Colonic mucosa (tissue), 4 donors: ENCODE measurements at regions not wholly inside any gene's neighbourhood (a gene's known extent, or its start where the extent isn't known, plus 50 kb on each side); places are given as distances from the start of the nearest gene placed in this dataset.
"Not testable (repeated sequence)": the region's sequence is repeated elsewhere in the genome, so short reads cannot be mapped to it uniquely, and the experiment has no call there.

ENCODE experiments used
- DNase-seq: peaks from one replicate; pipeline ENCODE4 v3.0.0-alpha.2; 2020
- H3K27ac ChIP-seq: fragments of 200-600 bp; one replicate; pipeline ENCODE4 v1.8.0; 2021
- H3K27me3 ChIP-seq: fragments of 200-600 bp; one replicate; pipeline ENCODE4 v1.8.0; 2021
- H3K36me3 ChIP-seq: fragments of 200-600 bp; one replicate; pipeline ENCODE4 v1.8.0; 2021
- H3K4me1 ChIP-seq: fragments of 200-600 bp; one replicate; pipeline ENCODE4 v1.8.0; 2021; ENCODE audit warnings: mild to moderate bottlenecking
- H3K4me3 ChIP-seq: fragments of 200-600 bp; one replicate; pipeline ENCODE4 v1.8.0; 2021
- H3K9ac ChIP-seq, 2 donors: one replicate each; pipeline ENCODE4 v1.7.0; 2013; ENCODE audit warnings: control low read depth in 2 of 2, low read depth in 2 of 2, low read length in 2 of 2
- H3K9me3 ChIP-seq: fragments of 200-600 bp; one replicate; pipeline ENCODE4 v1.8.0; 2021
- CTCF ChIP-seq: fragments of 200-600 bp; IDR thresholded peaks from one replicate; pipeline ENCODE4 v1.8.0; 2022; ENCODE audit warnings: antibody characterized with exemption, mild to moderate bottlenecking
- intact Hi-C: fragments of 100-400 bp; cut with DNase I; formaldehyde crosslinking; loops from one replicate; pipeline ENCODE4 v1.14.1; 2022
- donor health status: healthy.
- donor health status: DM: no; HTN: no; CAD: no.
- donor health status: DM: no; HTN: no; CAD: no.

GRCh38 chr6:137712587-137712986, 154.5 kb upstream of the TNFAIP3 start:
- no peak for DNase-seq
- H3K4me3 ChIP-seq: no peak overlapping the region
- no peaks in the 10 kb centered on the region for H3K36me3 ChIP-seq
- no peak overlapping the region for H3K27ac ChIP-seq
- peaks cover 8% of the 10 kb centered on the region for H3K4me1 ChIP-seq
- H3K27me3 ChIP-seq: no peaks in the 10 kb centered on the region
- no peaks in the 10 kb centered on the region for H3K9me3 ChIP-seq
- TF ChIP-seq CTCF: no peak
- no peak overlapping the region for H3K9ac ChIP-seq
- intact Hi-C loops: no loop called here

GRCh38 chr6:137715589-137716045, 151.4 kb upstream of the TNFAIP3 start:
- TF ChIP-seq CTCF: no peak
- no peak for DNase-seq
- Histone ChIP-seq H3K4me1 (no peaks in the 10 kb centered on the region), H3K27ac (no peak overlapping the region), H3K27me3 (no peaks in the 10 kb centered on the region), H3K4me3 (no peak overlapping the region), H3K9me3 (no peaks in the 10 kb centered on the region), H3K9ac (no peak overlapping the region), H3K36me3 (no peaks in the 10 kb centered on the region)
- intact Hi-C loops: no loop called here

- Histone ChIP-seq H3K4me1 (no peaks in the 10 kb centered on the region), H3K36me3 (no peaks in the 10 kb centered on the region), H3K27me3 (no peaks in the 10 kb centered on the region), H3K9me3 (no peaks in the 10 kb centered on the region), H3K4me3 (no peak overlapping the region), H3K9ac (no peak overlapping the region), H3K27ac (no peak overlapping the region)
- no peak for TF ChIP-seq CTCF
- intact Hi-C loops: no loop called here
- no peak for DNase-seq
Measured at GRCh38 chr6:137717074-137718073, 149.7 kb upstream of the TNFAIP3 start.

- H3K4me3 ChIP-seq, H3K27me3 ChIP-seq, H3K4me1 ChIP-seq, DNase-seq, H3K9ac ChIP-seq, intact Hi-C loops, H3K27ac ChIP-seq, H3K9me3 ChIP-seq, H3K36me3 ChIP-seq: not testable (repeated sequence)
Measured at GRCh38 chr6:137718903-137719302, 148.2 kb upstream of the TNFAIP3 start.

- no peak overlapping the region for H3K4me3 ChIP-seq
- no peaks in the 10 kb centered on the region for H3K9me3 ChIP-seq
- DNase-seq: no peak
- intact Hi-C loops: no loop called here
- H3K4me1 ChIP-seq: no peaks in the 10 kb centered on the region
- H3K9ac ChIP-seq: no peak overlapping the region
- no peak for TF ChIP-seq CTCF
- H3K27me3 ChIP-seq: no peaks in the 10 kb centered on the region
- H3K36me3 ChIP-seq: no peaks in the 10 kb centered on the region
- no peak overlapping the region for H3K27ac ChIP-seq
Measured at GRCh38 chr6:137722749-137723272, 144.2 kb upstream of the TNFAIP3 start.
